ENCODE measurements at regions not wholly inside any gene's neighbourhood (a gene's known extent, or its start where the extent isn't known, plus 50 kb on each side); places are given as distances from the start of the nearest gene placed in this dataset.

GRCh38 chr2:22843919-22844537 is 541.0 kb upstream of the KLHL29 start:
- Histone ChIP-seq H3K4me3 (ENCODE audit: extremely low read depth, insufficient read depth, low read length, poor library complexity, severe bottlenecking) (no peak overlapping the region), H3K4me1 (ENCODE audit: control insufficient read depth, insufficient read depth, low read length, poor library complexity, severe bottlenecking) (no peaks in the 10 kb centered on the region), H3K9me3 (ENCODE audit: control insufficient read depth, low read length) (no peaks in the 10 kb centered on the region), H3K27ac (ENCODE audit: low read depth, low read length, severe bottlenecking) (no peak overlapping the region), H3K36me3 (ENCODE audit: control insufficient read depth, insufficient read depth, low read length) (no peaks in the 10 kb centered on the region)
- WGBS, 2 experiments (ENCODE audit: insufficient coverage in 2 of 2), result 78% methylated on average over 1 of the region's 1 CpG; no CpG with 5 or more reads in 1 of the 2 experiments

GRCh38 chr2:22850310-22850709 is 534.7 kb upstream of the KLHL29 start:
- 89 to 90% methylated on average over 7 of the region's 7 CpGs for WGBS, 2 experiments (ENCODE audit: insufficient coverage in 2 of 2)
- H3K27ac ChIP-seq (ENCODE audit: low read depth, low read length, severe bottlenecking), result no peak overlapping the region
- H3K36me3 ChIP-seq (ENCODE audit: control insufficient read depth, insufficient read depth, low read length), result no peaks in the 10 kb centered on the region
- no peaks in the 10 kb centered on the region for H3K4me1 ChIP-seq (ENCODE audit: control insufficient read depth, insufficient read depth, low read length, poor library complexity, severe bottlenecking)
- H3K9me3 ChIP-seq (ENCODE audit: control insufficient read depth, low read length), result no peaks in the 10 kb centered on the region
- no peak overlapping the region for H3K4me3 ChIP-seq (ENCODE audit: extremely low read depth, insufficient read depth, low read length, poor library complexity, severe bottlenecking)

GRCh38 chr2:22854588-22854987 is 530.4 kb upstream of the KLHL29 start:
- Histone ChIP-seq H3K27ac (ENCODE audit: low read depth, low read length, severe bottlenecking) (no peak overlapping the region), H3K4me1 (ENCODE audit: control insufficient read depth, insufficient read depth, low read length, poor library complexity, severe bottlenecking) (no peaks in the 10 kb centered on the region), H3K9me3 (ENCODE audit: control insufficient read depth, low read length) (no peaks in the 10 kb centered on the region), H3K4me3 (ENCODE audit: extremely low read depth, insufficient read depth, low read length, poor library complexity, severe bottlenecking) (no peak overlapping the region), H3K36me3 (ENCODE audit: control insufficient read depth, insufficient read depth, low read length) (no peaks in the 10 kb centered on the region)
- WGBS, 2 experiments (ENCODE audit: insufficient coverage in 2 of 2), result no CpG with 5 or more reads among the region's 3 CpGs

- WGBS, 2 experiments (ENCODE audit: insufficient coverage in 2 of 2), result 80 to 85% methylated on average over 1 to 2 of the region's 3 CpGs
- H3K9me3 ChIP-seq (ENCODE audit: control insufficient read depth, low read length), result no peaks in the 10 kb centered on the region
- H3K27ac ChIP-seq (ENCODE audit: low read depth, low read length, severe bottlenecking), result no peak overlapping the region
Measured at GRCh38 chr2:22855081-22855480, 529.9 kb upstream of the KLHL29 start.

GRCh38 chr2:22855761-22856184 is 529.2 kb upstream of the KLHL29 start:
- WGBS, 2 experiments (ENCODE audit: insufficient coverage in 2 of 2), result 93 to 95% methylated on average over 4 to 8 of the region's 9 CpGs
- Histone ChIP-seq H3K27ac (ENCODE audit: low read depth, low read length, severe bottlenecking) (peak overlapping the region; percentile 25), H3K4me3 (ENCODE audit: extremely low read depth, insufficient read depth, low read length, poor library complexity, severe bottlenecking) (no peak overlapping the region), H3K36me3 (ENCODE audit: control insufficient read depth, insufficient read depth, low read length) (no peaks in the 10 kb centered on the region), H3K4me1 (ENCODE audit: control insufficient read depth, insufficient read depth, low read length, poor library complexity, severe bottlenecking) (no peaks in the 10 kb centered on the region), H3K9me3 (ENCODE audit: control insufficient read depth, low read length) (no peaks in the 10 kb centered on the region)

More at GRCh38 chr2:22855081-22855480, 529.9 kb upstream of the KLHL29 start:
- H3K36me3 ChIP-seq (ENCODE audit: control insufficient read depth, insufficient read depth, low read length), result no peaks in the 10 kb centered on the region
- no peak overlapping the region for H3K4me3 ChIP-seq (ENCODE audit: extremely low read depth, insufficient read depth, low read length, poor library complexity, severe bottlenecking)
- no peaks in the 10 kb centered on the region for H3K4me1 ChIP-seq (ENCODE audit: control insufficient read depth, insufficient read depth, low read length, poor library complexity, severe bottlenecking)

- 81 to 86% methylated on average over 3 to 4 of the region's 4 CpGs for WGBS, 2 experiments (ENCODE audit: insufficient coverage in 2 of 2)
- Histone ChIP-seq H3K27ac (ENCODE audit: low read depth, low read length, severe bottlenecking) (no peak overlapping the region), H3K36me3 (ENCODE audit: control insufficient read depth, insufficient read depth, low read length) (no peaks in the 10 kb centered on the region), H3K4me3 (ENCODE audit: extremely low read depth, insufficient read depth, low read length, poor library complexity, severe bottlenecking) (no peak overlapping the region), H3K9me3 (ENCODE audit: control insufficient read depth, low read length) (no peaks in the 10 kb centered on the region), H3K4me1 (ENCODE audit: control insufficient read depth, insufficient read depth, low read length, poor library complexity, severe bottlenecking) (no peaks in the 10 kb centered on the region)
Measured at GRCh38 chr2:22867973-22868372, 517.0 kb upstream of the KLHL29 start.

GRCh38 chr2:22878121-22878520 is 506.9 kb upstream of the KLHL29 start:
- H3K27ac ChIP-seq (ENCODE audit: low read depth, low read length, severe bottlenecking), result no peak overlapping the region
- no peak overlapping the region for H3K4me3 ChIP-seq (ENCODE audit: extremely low read depth, insufficient read depth, low read length, poor library complexity, severe bottlenecking)
- H3K9me3 ChIP-seq (ENCODE audit: control insufficient read depth, low read length), result no peaks in the 10 kb centered on the region
- H3K4me1 ChIP-seq (ENCODE audit: control insufficient read depth, insufficient read depth, low read length, poor library complexity, severe bottlenecking), result no peaks in the 10 kb centered on the region
- no peaks in the 10 kb centered on the region for H3K36me3 ChIP-seq (ENCODE audit: control insufficient read depth, insufficient read depth, low read length)
- 50 to 64% methylated on average over 1 to 2 of the region's 2 CpGs for WGBS, 2 experiments (ENCODE audit: insufficient coverage in 2 of 2)

GRCh38 chr2:22879009-22879863 is 505.7 kb upstream of the KLHL29 start:
- 90 to 93% methylated on average over 5 to 8 of the region's 13 CpGs for WGBS, 2 experiments (ENCODE audit: insufficient coverage in 2 of 2)
- Histone ChIP-seq H3K4me3 (ENCODE audit: extremely low read depth, insufficient read depth, low read length, poor library complexity, severe bottlenecking) (no peak overlapping the region), H3K36me3 (ENCODE audit: control insufficient read depth, insufficient read depth, low read length) (no peaks in the 10 kb centered on the region), H3K4me1 (ENCODE audit: control insufficient read depth, insufficient read depth, low read length, poor library complexity, severe bottlenecking) (no peaks in the 10 kb centered on the region), H3K9me3 (ENCODE audit: control insufficient read depth, low read length) (no peaks in the 10 kb centered on the region), H3K27ac (ENCODE audit: low read depth, low read length, severe bottlenecking) (peak overlapping the region; percentile 62)

GRCh38 chr2:22880161-22880560 is 504.8 kb upstream of the KLHL29 start:
- 94 to 95% methylated on average over 3 to 4 of the region's 5 CpGs for WGBS, 2 experiments (ENCODE audit: insufficient coverage in 2 of 2)
- Histone ChIP-seq H3K36me3 (ENCODE audit: control insufficient read depth, insufficient read depth, low read length) (no peaks in the 10 kb centered on the region), H3K4me1 (ENCODE audit: control insufficient read depth, insufficient read depth, low read length, poor library complexity, severe bottlenecking) (no peaks in the 10 kb centered on the region), H3K4me3 (ENCODE audit: extremely low read depth, insufficient read depth, low read length, poor library complexity, severe bottlenecking) (no peak overlapping the region), H3K9me3 (ENCODE audit: control insufficient read depth, low read length) (no peaks in the 10 kb centered on the region), H3K27ac (ENCODE audit: low read depth, low read length, severe bottlenecking) (no peak overlapping the region)

- Histone ChIP-seq H3K4me3 (ENCODE audit: extremely low read depth, insufficient read depth, low read length, poor library complexity, severe bottlenecking) (no peak overlapping the region), H3K36me3 (ENCODE audit: control insufficient read depth, insufficient read depth, low read length) (no peaks in the 10 kb centered on the region), H3K27ac (ENCODE audit: low read depth, low read length, severe bottlenecking) (no peak overlapping the region), H3K4me1 (ENCODE audit: control insufficient read depth, insufficient read depth, low read length, poor library complexity, severe bottlenecking) (no peaks in the 10 kb centered on the region), H3K9me3 (ENCODE audit: control insufficient read depth, low read length) (no peaks in the 10 kb centered on the region)
- 100% methylated on average over 1 of the region's 2 CpGs; no CpG with 5 or more reads in 1 of the 2 experiments for WGBS, 2 experiments (ENCODE audit: insufficient coverage in 2 of 2)
Measured at GRCh38 chr2:22882011-22882410, 503.0 kb upstream of the KLHL29 start.

- no peaks in the 10 kb centered on the region for H3K36me3 ChIP-seq (ENCODE audit: control insufficient read depth, insufficient read depth, low read length)
- 57 to 89% methylated on average over 1 of the region's 1 CpG for WGBS, 2 experiments (ENCODE audit: insufficient coverage in 2 of 2)
- no peak overlapping the region for H3K27ac ChIP-seq (ENCODE audit: low read depth, low read length, severe bottlenecking)
- H3K9me3 ChIP-seq (ENCODE audit: control insufficient read depth, low read length), result no peaks in the 10 kb centered on the region
- no peaks in the 10 kb centered on the region for H3K4me1 ChIP-seq (ENCODE audit: control insufficient read depth, insufficient read depth, low read length, poor library complexity, severe bottlenecking)
- H3K4me3 ChIP-seq (ENCODE audit: extremely low read depth, insufficient read depth, low read length, poor library complexity, severe bottlenecking), result no peak overlapping the region
Measured at GRCh38 chr2:22882643-22883042, 502.3 kb upstream of the KLHL29 start.
